Peyer's patch (tissue), 4 donors: ENCODE measurements at regions not wholly inside any gene's neighbourhood (a gene's known extent, or its start where the extent isn't known, plus 50 kb on each side); places are given as distances from the start of the nearest gene placed in this dataset.

Source experiments
- DNase-seq, 3 donors: peaks; one replicate each; pipeline ENCODE4 v3.0.0-alpha.2; 2017 to 2019
- H3K27ac ChIP-seq, 4 donors: fragments of 200-600 bp; sonication (generic); one replicate each; pipeline ENCODE4 v1.5.1; 2016 to 2019
- H3K27me3 ChIP-seq, 2 donors: fragments of 200-600 bp; sonication (generic); one replicate each; pipeline ENCODE4 v1.5.1; 2019
- H3K36me3 ChIP-seq, 3 donors: fragments of 200-600 bp; sonication (generic); one replicate each; pipeline ENCODE4 v1.5.1; 2016 to 2019
- H3K4me1 ChIP-seq, 4 donors: fragments of 200-600 bp; sonication (generic); one replicate each; pipeline ENCODE4 v1.5.1; 2016 to 2019
- H3K4me3 ChIP-seq, 4 donors: fragments of 200-600 bp; sonication (generic); 1 replicate in 3 of 4; 2 replicates in 1 of 4; pipeline ENCODE4 v1.5.1; 2016 to 2019; ENCODE audit warnings: mild to moderate bottlenecking in 1 of 4
- H3K9me3 ChIP-seq, 4 donors: fragments of 200-600 bp; sonication (generic); one replicate each; pipeline ENCODE4 v1.5.1; 2016 to 2019; ENCODE audit warnings: mild to moderate bottlenecking in 1 of 4
- POLR2A ChIP-seq, 2 donors: fragments of 450-650 bp; IDR thresholded peaks; one replicate each; pipeline ENCODE4 v1.5.1; 2017; ENCODE audit warnings: antibody characterized with exemption in 2 of 2, mild to moderate bottlenecking in 2 of 2, moderate library complexity in 2 of 2
- TF ChIP-seq, protein P1 (sequence below), 6 experiments: fragments of 450-650 bp in 4 of 6; fragments of 200-600 bp in 2 of 6; sonication (generic) in 1 of 6; IDR thresholded peaks; one replicate each; pipeline ENCODE4 v1.5.1; 2017 to 2019; ENCODE audit warnings: antibody characterized with exemption in 6 of 6, mild to moderate bottlenecking in 3 of 6, moderate library complexity in 1 of 6

DNA sequence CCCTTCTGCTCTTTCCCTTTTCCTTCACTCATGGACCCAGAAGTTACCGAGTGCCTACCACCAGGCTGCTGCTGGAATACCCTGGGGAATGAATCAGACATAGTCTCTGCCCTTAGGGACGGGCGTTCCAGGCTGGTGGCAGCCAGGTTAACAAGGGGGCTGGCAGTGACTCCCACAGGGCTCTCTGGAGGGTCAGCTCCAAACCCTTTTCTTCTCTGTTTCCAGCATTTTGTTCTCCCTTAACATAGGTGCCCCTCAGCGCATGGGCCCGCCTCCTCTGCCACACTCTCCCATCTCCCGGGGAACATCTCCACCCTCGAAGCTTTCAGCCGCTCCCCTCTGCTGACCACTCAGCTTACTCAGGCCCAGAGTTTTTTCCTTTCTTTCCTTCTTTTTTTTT lies 62.9 kb upstream of the LRP8 start:
- DNase-seq, result no peak
- no peaks in the 10 kb centered on the region for H3K27me3 ChIP-seq
- no peaks in the 10 kb centered on the region for H3K9me3 ChIP-seq
- TF ChIP-seq POLR2A (IDR thresholded peaks at IDR 0.05), result no peak
- H3K27ac ChIP-seq, result no peak overlapping the region
- H3K4me1 ChIP-seq, result no peaks in the 10 kb centered on the region
- H3K4me3 ChIP-seq, result no peak overlapping the region
- no peaks in the 10 kb centered on the region for H3K36me3 ChIP-seq

DNA sequence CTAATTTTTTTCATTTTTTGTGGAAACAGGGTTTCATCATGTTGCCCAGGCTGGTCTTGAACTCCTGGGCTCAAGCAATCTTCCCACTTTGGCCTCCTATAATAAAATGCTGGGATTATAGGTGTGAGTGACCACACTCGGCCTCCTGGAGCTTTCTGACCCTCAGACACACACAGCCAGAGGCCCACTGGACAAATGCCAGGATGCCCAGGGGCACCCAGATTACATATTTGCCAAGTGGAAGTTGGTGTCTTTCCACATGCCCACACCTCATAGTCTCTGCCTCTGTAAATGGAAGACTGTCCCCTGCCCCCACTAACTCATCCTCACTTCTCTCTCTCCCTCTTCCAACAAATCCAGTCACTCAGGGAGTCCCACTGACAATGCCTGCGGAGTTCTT lies 63.4 kb upstream of the LRP8 start:
- Histone ChIP-seq H3K27ac (no peak overlapping the region), H3K36me3 (no peaks in the 10 kb centered on the region), H3K4me1 (no peaks in the 10 kb centered on the region), H3K4me3 (no peak overlapping the region), H3K9me3 (no peaks in the 10 kb centered on the region), H3K27me3 (no peaks in the 10 kb centered on the region)
- no peak for DNase-seq
- TF ChIP-seq, protein P1, sequence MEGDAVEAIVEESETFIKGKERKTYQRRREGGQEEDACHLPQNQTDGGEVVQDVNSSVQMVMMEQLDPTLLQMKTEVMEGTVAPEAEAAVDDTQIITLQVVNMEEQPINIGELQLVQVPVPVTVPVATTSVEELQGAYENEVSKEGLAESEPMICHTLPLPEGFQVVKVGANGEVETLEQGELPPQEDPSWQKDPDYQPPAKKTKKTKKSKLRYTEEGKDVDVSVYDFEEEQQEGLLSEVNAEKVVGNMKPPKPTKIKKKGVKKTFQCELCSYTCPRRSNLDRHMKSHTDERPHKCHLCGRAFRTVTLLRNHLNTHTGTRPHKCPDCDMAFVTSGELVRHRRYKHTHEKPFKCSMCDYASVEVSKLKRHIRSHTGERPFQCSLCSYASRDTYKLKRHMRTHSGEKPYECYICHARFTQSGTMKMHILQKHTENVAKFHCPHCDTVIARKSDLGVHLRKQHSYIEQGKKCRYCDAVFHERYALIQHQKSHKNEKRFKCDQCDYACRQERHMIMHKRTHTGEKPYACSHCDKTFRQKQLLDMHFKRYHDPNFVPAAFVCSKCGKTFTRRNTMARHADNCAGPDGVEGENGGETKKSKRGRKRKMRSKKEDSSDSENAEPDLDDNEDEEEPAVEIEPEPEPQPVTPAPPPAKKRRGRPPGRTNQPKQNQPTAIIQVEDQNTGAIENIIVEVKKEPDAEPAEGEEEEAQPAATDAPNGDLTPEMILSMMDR (IDR thresholded peaks at IDR 0.05), result no peak
- TF ChIP-seq POLR2A (IDR thresholded peaks at IDR 0.05), result no peak

DNA sequence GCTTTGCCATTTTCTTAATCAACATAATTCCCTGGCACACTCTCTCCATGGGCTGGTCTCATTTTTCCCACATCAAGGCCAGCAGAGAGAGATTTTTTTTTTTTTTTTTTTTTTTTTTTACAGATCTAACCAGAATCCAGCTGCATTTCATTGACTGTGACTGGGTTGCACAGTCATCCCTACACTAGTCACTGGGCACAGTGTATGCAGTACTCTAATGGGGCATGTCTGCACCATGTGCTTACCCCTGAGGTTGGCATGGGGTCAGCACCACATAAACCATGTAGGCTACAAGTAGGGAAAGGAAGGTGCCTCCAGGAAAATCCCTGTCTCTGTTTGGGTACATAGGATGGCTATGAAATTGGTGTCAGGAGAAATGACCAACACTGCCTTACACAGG lies 64.1 kb upstream of the LRP8 start:
- Histone ChIP-seq H3K27me3 (no peaks in the 10 kb centered on the region), H3K9me3 (no peaks in the 10 kb centered on the region), H3K27ac (no peak overlapping the region), H3K36me3 (no peaks in the 10 kb centered on the region), H3K4me1 (no peaks in the 10 kb centered on the region), H3K4me3 (no peak overlapping the region)
- TF ChIP-seq, protein P1 (IDR thresholded peaks at IDR 0.05), result no peak
- TF ChIP-seq POLR2A (IDR thresholded peaks at IDR 0.05), result no peak
- no peak for DNase-seq

DNA sequence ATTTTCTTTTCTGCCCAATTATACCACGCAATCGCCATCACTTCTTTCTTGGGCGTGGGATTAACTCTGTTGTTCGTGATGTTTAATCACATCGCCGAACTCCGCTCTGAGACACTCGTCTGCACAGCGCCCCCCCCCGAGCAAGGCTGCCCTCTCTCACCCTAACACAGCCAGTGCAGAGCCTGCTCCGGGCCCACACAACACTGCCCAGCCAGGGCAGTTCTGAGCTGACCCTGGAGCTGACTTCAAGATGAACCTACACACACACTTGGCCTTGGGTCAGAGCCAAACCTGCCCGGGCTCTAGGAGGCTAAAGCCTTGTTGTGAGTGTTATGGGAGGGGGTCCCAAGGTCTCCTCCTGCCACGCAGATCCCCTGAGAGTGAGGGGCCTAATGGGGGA lies 64.6 kb upstream of the LRP8 start:
- Histone ChIP-seq H3K27me3 (no peaks in the 10 kb centered on the region), H3K27ac (no peak overlapping the region), H3K4me1 (no peaks in the 10 kb centered on the region), H3K36me3 (no peaks in the 10 kb centered on the region), H3K4me3 (no peak overlapping the region), H3K9me3 (no peaks in the 10 kb centered on the region)
- no peak for DNase-seq
- no peak for TF ChIP-seq POLR2A (IDR thresholded peaks at IDR 0.05)
- TF ChIP-seq, protein P1 (IDR thresholded peaks at IDR 0.05), result no peak

DNA sequence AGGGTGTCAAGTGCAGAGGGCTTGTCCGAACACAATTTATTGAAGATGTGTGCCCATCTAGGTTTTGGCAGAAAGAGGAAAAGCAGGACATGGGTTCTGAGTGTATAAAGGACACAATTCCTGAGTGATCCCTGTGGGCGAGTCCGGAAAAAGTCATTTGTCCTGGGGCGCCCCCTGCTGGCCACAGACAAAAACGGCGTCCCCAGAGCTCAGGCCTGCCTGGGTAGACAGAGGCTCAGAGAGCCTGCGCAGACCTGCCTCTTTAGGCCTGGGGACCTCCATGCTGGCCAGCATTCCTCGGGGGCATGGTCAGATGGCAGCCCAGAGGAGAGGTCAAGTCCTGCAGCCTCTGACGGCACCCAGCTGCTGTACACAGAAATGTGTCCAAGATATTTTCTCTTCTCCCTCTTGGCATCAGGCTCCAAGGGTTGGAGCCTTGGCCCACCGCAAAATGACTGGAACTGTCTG lies 65.5 kb upstream of the LRP8 start:
- H3K9me3 ChIP-seq, result no peaks in the 10 kb centered on the region
- peak; percentile 55 to 87 (median 86) for DNase-seq
- no peak overlapping the region for H3K27ac ChIP-seq
- TF ChIP-seq, protein P1 (IDR thresholded peaks at IDR 0.05), result peak; percentile 83 to 96 (median 89)
- no peak for TF ChIP-seq POLR2A (IDR thresholded peaks at IDR 0.05)
- H3K4me3 ChIP-seq, result no peak overlapping the region
- H3K36me3 ChIP-seq, result no peaks in the 10 kb centered on the region
- H3K4me1 ChIP-seq, result no peaks in the 10 kb centered on the region
- H3K27me3 ChIP-seq, result no peaks in the 10 kb centered on the region

DNA sequence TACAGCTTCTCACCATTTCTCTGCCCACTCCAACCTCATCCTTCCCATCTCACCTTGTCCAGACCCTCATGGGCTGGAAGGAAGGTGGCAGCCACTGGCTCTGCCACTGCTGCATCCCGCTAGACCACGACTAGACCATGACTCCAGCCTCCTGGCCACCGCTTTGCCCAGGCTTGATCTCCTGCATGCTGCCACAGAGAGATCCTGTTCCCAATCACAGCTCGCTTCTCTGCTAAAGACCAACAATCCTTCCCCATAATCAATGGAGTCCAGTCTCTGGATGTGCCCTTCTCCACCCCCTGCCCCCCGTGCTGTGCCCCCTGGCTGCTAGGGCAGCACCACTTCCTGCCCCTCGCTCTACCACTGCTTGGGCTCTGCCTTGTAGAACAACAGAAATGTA lies 64.9 kb upstream of the DMRTB1 start:
- H3K4me3 ChIP-seq, result no peak overlapping the region
- DNase-seq, result peak in 1 of 3 donors; percentile 10

More for the DNA sequence above, 64.9 kb upstream of the DMRTB1 start:
- H3K36me3 ChIP-seq, result no peaks in the 10 kb centered on the region
- TF ChIP-seq POLR2A (IDR thresholded peaks at IDR 0.05), result no peak
- TF ChIP-seq, protein P1 (IDR thresholded peaks at IDR 0.05), result no peak
- H3K4me1 ChIP-seq, result no peaks in the 10 kb centered on the region
- H3K27ac ChIP-seq, result no peak overlapping the region
- no peaks in the 10 kb centered on the region for H3K27me3 ChIP-seq
- H3K9me3 ChIP-seq, result no peaks in the 10 kb centered on the region
